SHP77 (cell line): ENCODE measurements at regions not wholly inside any gene's neighbourhood (a gene's known extent, or its start where the extent isn't known, plus 50 kb on each side); places are given as distances from the start of the nearest gene placed in this dataset.
"Not testable (repeated sequence)": the region's sequence is repeated elsewhere in the genome, so short reads cannot be mapped to it uniquely, and the experiment has no call there.

Source experiments
- DNase-seq, 2 experiments: peaks; one replicate each; lab custom pipeline; 2025; lab: John Stamatoyannopoulos, UW

DNA sequence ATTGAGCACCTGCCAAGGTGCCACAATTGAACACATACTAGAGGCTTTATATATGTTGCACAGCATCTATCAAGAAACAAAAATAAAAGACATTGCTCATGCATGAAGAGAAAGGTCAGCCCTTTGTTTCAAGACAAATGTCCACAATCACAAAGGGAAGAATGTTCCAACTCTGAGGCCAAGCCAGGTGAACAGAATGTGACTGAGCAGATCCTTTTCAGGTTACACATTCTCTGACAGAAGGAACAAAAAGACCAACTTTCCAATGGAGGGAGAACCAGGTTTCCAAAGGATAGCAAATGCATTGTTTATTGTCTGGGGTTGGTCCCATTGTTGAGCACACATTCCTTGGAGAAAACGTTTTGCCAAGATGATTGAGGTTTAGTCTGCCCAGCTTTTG, 50.2 kb upstream of the FAM174B start:
- no peak for DNase-seq

DNA sequence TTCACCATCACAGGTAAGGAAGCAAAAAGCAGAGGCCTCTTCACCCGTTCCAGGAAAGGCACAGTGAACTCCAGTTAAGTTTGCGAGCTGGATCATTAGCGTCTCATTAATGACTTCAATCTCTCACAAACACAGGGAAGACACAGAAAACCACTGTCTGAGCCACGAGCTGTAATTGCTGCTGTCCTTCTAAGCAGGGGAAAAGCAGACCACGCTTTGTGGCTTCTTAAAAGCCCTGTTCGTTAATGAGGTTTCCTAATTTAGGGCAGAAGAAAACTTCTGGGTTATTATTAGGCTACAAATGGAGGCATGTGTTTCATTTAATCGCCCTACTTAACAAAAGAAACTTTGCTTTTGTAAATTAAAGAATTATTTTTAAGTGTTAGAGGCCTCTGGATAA, 50.6 kb upstream of the FAM174B start:
- DNase-seq, result no peak

DNA sequence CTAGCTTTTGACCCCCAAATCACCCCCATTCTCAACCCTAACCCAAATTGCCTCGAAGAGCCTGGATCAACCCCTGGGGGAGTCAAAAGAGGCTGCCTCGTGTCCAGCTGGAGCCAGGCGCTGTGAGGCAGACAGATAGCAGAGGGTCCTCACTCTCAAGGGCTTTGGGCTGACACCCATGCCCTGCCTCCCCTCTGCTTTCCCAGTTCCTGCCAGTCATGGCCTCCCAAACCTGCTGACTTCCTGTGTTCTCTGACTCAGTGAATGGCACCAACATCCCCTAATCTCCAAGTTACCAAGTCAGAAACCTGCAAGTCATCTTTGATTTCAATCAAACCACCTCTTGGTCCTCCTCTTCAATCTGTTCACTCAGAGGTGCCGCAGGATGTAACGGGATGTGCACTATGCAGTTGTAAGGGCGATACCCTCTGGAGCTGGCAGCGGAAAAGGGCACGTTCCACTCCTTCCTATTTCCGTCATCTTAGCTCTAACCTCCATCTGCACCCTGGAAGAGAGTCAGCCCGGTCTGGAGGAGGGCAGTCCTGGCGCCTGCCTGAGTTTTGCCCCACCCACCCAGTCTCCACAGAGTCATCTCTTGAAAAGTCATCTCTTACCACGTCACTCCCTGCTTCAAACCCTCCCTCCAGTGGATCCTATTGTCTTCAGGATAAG, 52.4 kb upstream of the FAM174B start:
- no peak for DNase-seq

DNA sequence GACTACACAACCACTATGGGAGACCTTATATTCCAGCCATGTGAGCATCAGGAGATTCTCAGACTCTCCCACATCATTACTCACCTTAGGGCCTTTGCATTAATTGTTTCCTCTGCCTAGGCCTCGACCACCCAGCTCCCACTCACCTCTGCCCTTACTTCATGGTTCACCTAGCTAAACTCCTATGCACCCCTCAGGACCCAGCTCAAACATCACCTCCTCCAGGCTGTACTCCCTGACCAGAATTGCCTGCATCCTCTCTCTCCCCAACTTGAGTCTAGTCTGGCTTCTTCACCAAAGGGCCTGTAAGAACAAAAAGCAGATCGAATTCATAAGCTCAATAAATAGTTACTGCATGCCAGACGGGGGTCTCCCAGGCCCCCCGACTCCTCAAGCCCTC, 53.1 kb upstream of the FAM174B start:
- DNase-seq, result no peak

DNA sequence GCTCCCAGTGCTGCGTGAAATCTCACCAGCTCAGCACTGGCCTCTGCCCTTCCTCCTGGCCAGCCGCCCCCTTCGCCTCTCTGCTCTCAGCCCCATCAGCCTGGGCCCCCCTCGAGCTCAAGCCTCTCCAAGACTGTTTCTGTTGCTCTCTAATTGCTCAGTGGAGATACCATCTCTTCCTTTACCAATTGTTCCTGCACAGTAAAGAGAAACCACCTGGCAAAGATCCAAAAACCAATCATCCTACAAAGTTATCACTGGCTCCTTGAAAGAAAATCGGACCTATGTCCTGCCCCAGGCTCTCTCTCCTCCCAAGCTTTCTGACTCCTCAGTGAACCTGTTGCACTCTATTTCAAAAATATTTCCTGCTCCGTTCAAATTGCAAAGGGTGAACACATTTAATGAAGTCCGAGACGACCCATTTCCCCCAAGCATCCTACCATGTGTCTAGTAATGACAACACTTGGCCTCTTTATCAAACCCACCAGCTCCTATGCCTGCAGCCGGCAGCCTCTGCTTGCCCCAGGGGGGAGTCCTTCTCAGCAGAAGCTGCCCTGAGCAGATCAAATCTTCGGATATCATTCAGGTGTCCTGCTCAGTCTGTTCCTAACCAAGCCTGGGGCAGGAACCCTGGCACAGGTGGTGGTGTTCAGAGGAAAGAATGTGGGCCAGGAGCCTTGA, 53.7 kb upstream of the FAM174B start:
- DNase-seq, result no peak

DNA sequence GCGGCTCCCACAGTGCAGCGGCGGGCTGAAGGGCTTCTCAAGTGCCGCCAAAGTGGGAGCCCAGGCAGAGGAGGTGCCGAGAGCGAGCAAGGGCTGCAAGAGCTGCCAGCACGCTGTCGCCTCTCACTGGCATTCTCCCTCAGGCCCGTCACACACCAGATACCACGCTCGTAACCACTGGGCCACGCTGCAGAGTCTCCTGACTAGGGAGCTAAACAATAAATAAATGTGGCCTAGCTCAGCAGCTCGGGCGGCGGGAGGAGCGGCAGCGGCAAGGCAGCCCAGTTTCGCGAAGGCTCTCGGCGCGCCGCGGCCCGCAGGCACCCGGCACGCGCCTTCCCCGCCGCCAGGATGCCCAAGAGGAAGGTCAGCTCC, 55.9 kb upstream of the FAM174B start:
- no peak for DNase-seq

DNA sequence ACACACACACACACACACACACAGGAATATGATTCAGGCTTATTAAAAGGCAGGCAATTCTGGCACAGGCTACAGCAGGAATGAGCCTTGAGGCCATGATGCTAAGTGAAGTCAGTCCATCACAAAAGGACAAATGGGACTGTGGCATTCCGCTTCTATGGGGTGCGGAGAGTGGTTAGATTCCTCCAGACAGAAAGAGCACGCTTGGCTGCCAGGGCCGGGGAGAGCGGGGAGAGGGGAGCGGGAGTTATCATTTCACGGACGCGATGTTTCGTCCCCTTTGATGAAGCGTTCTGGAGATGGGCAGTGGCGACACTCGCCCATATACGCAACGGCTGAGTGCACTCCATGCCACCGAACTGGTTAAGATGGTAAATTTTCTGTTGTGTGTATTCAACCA, 58.5 kb upstream of the FAM174B start:
- peak; percentile 8 to 14 for DNase-seq

DNA sequence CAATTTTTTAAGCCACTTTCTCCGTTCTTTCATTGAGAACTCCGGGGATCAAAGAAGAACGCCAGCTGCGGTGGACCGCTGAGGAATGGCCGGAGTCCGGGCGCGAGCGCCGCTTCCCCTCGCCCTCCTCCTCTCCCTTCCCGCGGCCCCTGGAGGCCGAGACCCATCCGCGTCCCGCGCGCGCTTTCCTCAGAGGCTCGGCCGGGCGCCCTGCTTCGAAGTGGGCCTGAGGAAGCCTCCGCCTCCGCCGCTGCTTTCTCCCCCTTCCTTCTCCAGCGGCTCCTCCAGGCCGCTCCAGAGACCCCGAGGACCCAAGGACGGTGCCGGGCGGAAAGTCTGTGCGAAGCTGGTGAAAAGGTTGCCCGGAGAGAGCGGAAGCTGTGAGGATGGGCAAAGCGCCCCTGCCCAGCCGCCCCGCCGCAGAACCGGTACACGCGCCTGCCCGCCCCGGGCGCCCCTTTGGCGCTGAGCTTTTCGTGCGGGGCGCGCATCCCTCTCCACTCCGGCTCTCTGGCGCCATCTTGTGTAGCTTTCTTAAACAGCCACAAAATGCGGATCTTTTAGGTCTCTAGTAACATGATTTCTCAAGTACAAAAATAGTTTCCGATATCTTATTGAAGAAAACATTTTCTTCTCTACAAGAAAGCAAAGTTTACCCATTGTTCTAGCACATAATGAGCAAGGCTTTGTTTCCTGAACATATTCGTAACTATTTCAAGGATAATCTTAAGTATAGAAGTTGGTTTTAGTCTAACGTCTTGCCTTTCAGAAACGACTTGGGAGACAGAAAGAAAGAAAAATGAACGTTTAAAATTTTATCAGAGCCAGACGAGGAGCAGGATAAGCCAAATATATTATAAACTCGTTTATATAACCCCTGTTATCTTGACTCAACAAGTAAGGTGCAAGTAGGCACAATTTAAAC, 59.2 kb upstream of the FAM174B start:
- DNase-seq, result peak; percentile 47 to 69

DNA sequence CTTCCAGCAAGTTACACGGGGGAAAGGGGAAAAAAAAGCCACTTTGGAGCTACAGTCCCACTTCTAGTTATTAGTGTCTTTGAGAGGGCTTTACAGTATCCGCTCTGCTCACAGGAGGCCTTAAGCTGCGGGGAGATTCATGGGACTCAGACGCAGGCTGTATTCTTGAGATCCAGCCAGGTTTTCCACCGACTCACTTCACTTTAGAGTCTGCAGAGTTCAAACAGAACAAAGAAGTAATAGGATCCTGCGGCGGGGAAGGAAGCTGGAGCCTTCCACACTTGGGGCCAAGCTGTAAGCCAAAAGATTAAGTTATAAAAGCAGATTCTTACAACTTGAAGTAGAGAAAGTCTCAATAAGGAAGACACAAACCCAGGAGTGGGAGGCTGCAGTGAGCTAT, 60.2 kb upstream of the FAM174B start:
- DNase-seq, result no peak

DNA sequence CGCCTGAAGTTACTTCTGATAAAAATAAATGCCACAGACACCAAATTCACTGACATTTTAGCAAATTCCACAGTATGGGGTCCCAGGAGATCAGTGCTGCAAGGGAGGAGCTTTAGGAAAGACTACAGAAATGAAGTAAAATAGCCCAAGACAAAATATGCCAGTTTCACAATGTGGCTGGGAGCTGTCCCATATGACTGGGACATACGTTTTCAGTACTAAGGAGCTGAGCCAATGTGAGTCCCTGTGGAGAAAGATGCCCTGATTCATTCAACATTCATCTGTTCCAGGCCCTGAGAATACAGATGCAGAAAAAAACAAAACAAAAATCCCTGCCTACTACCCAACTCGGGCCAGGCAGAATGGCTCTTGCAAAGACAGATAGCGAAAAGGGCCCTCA, 63.4 kb upstream of the FAM174B start:
- DNase-seq, result no peak

DNA sequence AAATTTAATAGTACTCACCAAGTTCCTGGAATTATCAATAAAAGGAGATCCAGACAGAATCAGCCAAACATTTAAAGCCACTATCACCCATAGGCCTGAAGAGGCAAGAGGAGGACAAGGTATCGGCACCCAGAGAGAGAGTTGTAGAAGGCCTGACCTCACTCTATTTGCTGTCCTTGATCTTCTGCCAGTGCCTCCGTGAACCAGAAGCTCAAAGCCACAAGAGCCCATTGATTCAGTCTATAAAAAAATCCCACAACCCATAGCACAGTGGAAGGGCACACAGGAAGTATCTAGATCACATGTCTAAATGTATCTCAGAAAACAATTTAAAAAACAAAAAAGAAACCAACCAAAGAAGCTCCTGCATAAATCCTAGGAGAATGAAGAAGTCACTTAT, 68.6 kb upstream of the FAM174B start:
- no peak for DNase-seq

DNA sequence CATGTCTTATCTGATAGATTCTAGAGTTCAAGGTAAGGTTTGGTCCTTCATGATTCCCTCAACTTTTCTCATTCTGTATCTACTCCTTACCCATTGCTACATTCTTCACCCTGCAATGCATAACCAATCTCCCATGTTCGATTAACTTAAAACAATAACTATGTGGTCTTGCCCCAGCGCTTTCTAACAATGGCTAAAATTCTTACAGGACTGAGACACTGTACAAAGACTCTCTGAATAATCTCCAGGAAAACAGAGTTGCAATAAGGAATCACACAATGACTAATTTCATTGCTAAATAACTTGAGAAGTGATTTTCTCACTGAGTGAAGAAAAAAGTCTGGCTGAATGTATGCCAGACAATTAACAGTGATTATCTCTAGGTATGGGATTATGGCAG, 69.6 kb upstream of the FAM174B start:
- no peak for DNase-seq

DNA sequence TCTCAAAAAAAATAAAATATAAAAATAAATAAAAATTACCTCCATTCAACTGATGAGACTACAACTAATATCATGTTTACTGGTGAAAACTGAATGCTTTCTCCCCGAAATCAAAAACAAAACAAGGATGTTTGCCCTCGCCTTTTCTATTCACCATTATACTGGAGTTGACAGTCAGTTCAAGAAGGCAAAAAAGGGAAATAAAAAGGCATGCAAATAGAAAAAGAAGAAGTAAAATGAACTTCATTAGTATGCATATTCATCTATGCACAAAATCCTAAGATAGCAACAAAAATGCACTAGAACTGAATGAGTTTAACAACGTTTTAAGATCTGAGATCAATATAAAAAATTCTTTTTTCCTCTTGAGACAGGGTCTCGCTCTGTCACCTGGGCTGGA, 72.7 kb upstream of the FAM174B start:
- no peak for DNase-seq

DNA sequence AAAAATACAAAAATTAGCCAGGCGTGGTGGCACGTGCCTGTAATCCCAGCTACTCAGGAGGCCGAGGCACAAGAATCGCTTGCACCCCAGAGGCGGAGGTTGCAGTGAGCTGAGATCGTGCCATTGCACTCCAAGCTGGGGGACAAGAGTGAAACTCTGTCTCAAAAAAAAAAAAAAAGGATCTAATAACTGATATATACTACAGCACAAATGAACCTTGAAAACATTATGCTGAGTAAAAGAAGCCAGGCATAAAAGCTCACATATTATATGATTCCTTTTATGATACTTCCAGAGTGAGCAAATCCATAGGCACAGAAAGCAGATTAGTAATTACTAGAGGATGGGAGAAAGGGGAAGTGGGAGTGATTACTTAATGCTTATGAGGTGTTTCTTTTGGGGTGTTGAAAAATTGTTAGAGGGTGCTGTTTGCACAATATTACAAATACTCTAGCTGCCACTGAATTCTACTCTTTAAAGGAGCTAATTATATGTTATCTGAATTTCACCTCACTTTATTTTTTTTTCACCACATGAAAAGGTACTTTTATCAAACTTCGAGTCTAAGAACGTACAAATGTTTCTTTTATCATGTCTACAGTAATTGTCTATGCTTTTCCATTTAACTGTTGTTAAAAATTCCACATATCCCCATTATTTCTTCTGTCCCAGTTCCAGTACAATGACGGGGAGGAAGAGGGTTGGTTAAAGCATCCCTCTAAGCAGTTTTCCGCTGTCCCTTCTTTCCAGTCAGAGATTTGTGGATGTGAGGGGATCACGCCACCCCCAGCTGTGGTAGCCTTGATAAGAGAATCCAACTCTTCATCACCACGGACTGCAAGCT, 77.7 kb upstream of the FAM174B start:
- DNase-seq, result no peak

DNA sequence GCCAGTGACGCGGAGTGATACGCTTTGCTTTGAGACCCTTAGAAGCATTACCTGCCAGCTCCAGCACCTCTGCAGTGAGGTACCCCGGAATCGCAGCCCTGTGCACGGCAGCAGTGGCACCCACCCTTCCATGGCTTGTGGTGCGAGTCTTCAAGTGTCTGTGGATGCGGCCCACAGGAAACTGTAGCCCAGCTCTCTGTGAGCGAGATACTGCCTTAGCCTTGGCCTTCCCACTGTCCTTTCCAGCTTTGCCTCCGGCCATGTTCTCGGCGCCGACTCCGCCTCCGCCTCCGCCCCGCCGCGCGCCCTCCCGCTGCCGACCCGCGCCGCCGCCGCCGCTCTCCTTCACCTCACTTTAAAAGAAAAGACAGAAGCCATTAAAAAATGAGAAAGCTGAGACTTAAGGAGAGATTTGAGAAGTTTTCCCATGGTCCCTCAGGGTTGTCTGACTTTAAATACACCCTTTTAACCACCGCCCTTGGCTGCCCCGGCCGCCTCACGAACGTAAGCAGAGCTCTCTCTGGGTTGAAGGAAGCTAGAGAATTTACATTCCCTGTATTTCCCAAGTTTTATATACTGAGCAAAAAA, 78.5 kb upstream of the FAM174B start:
- no peak for DNase-seq

DNA sequence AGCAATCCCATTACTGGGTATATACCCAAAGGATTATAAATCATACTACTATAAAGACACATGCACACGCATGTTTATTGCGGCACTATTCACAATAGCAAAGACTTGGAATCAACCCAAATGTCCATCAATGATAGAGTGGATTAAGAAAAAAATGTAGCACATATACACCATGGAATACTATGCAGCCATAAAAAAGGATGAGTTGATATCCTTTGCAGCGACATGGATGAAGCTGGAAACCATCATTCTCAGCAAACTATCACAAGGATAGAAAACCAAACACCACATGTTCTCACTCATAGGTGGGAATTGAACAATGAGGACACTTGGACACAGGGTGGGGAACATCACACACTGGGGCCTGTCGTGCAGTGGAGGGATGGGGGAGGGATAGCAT, 83.7 kb upstream of the FAM174B start:
- not testable (repeated sequence) for DNase-seq

DNA sequence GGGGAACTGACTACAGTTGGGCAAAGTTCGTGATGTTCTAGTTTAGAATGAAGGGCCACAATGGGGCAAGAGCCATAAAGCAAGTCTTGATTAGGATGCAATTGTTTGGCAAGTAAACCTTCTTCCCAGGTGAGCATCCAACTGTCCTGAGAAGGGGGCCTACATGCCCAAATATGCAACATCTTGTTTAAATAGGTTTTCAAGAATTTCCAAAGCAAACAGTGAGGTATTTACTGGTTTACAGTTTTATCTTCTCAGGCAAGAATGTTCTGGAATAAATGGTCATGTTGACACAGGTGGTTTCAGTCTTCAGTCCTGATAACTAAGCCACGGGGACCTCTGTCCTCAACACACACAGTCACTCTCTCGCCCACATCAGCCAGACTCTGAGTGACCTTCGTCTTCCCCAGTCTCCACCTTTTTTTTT, 90.3 kb upstream of the FAM174B start:
- no peak for DNase-seq

DNA sequence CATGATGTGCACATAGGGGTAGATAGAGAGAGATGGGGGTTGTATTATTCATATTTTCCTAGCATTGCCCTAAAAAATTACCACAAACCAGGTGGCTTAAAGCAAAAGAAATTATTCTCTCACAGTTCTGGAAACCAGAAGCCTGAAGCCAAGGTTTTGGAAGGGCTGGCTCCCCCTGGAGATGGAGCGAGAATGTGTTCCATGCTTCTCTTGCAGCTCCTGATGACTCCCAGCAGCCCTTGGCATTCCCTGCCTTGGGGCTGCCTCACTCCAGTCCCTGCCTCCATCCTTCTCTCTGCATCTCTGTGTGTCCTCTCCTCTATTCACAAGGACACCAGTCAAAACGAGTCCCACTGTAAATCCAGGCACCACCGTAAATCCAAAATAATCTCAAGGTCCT, 91.5 kb upstream of the FAM174B start:
- no peak for DNase-seq

DNA sequence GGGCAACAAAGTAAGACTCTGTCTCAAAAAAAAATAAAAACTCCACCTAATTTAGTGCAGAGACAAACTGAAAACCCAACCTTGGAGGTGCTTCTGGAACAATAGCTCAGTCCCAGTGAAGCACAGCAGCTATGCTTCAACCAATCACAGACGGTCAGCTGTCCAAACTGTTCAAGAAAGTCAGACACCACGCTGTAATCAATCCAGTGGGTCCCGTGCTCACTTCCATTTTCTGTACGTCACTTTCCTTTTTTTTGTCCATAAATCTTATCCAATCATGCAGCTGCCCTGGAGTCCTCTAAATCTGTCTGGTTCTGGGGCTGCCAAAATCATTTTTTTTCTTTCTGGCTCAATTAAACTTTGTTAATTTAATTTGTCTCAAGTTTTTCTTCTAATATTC, 93.6 kb upstream of the FAM174B start:
- DNase-seq, result no peak

DNA sequence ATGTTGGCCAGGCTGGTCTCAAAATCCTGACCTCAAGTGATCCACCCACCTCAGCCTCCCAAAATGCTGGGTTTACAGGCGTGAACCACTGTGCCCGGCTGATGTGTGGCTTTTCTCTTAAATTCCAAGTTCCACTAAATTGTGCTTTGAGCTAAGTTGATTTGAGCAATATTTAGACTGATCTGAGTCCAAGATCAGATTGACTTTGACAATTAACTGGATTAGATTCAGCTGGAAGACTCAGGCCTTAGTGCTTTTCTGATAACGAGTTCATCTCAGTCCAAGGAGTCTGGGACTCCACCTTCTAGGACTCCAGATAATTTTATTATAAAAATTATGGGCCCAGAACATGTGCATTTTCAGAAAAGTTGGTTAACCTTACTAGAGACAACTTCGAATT, 94.4 kb upstream of the FAM174B start:
- DNase-seq, result no peak

DNA sequence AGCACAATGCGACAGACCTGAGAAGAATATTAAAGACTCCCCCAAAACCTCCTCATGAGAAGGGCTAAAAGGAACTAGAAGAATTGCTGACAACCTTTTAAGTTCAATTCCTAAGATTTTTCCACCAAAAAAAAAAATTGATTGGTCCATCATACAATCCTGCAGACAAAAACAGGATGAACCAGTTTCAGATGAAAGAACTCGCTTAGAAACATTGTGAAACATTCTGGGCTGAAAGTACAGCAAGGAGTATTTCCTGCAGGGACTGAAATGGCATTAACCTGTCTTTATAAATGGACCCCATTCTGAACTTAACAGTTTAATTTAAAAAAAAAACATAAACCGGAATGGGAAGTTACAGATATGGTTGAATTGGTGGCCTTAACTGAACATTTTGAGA, 96.0 kb upstream of the FAM174B start:
- no peak for DNase-seq

DNA sequence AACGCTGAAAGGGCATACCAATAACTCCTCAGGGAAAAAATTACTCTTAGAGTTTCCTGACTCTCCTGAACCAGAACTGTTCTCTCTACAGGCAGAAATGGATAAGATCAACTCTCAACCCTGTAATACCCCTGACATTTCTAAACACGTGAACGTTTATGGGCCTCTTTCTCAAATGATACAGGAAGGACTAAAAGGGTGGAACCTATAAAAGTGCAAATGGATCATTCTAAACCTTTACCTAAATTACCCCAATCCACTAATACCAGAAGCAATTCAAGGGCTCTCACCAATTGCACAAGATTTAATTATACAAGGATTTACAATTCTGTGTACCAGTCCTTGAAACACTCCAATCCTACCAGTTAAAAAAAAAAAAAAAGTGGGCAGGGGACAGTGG, 98.0 kb upstream of the FAM174B start:
- no peak for DNase-seq
